Endothelial cell of umbilical vein (primary cell): ENCODE measurements at regions not wholly inside any gene's neighbourhood (a gene's known extent, or its start where the extent isn't known, plus 50 kb on each side); places are given as distances from the start of the nearest gene placed in this dataset.

Experiments
- BruUV-seq: library from RNA; stranded (reverse); fragments of 400-500 nt; replicated peaks from 2 replicates; lab custom pipeline; 2021; lab: Mats Ljungman, UMichigan
- CTCF ChIA-PET: fragments of 300-600, 350-600 bp; sonication (Branson Sonifier 250); formaldehyde crosslinking; loops from one replicate; lab custom pipeline; 2021; ENCODE audit warnings: antibody characterized with exemption, inconsistent platforms; lab: Charles Lee
- POLR2A ChIA-PET: fragments of 300-600, 350-600 bp; sonication (Branson Sonifier 250); formaldehyde crosslinking; loops from one replicate; lab custom pipeline; 2021; ENCODE audit warnings: antibody characterized with exemption, inconsistent platforms; lab: Charles Lee
- DNase-seq: peaks from one replicate; pipeline ENCODE4 v3.0.0-alpha.2; 2011; ENCODE audit warnings: low read depth, low spot score
- FAIRE-seq: peaks from 2 replicates; lab custom pipeline; 2011; peaks lifted over from hg19 to GRCh38; lab: Jason Lieb, UNC
- H2AFZ ChIP-seq: 2 replicates; pipeline ENCODE4 v1.6.0; 2012; ENCODE audit warnings: low read depth, low read length, control low read depth, inconsistent platforms
- H3K27ac ChIP-seq: 2 replicates; pipeline ENCODE4 v1.5.1; 2011; ENCODE audit warnings: low read depth, mild to moderate bottlenecking, control low read depth, low read length, moderate library complexity; ENCODE audit not compliant: insufficient read depth
- H3K27me3 ChIP-seq, 2 experiments: 2 replicates each; pipeline versions ENCODE4 v1.6.0 to v1.6.1; 2011; ENCODE audit warnings: low read length in 2 of 2, mixed read lengths in 1 of 2; ENCODE audit not compliant: control insufficient read depth in 2 of 2, insufficient read depth in 2 of 2
- H3K36me3 ChIP-seq, 2 experiments: 2 replicates in 1 of 2; 3 replicates in 1 of 2; pipeline ENCODE4 v1.5.1; 2011; ENCODE audit warnings: low read length in 2 of 2, mild to moderate bottlenecking in 1 of 2, moderate library complexity in 1 of 2; ENCODE audit not compliant: control insufficient read depth in 2 of 2, insufficient read depth in 2 of 2; ENCODE audit errors: extremely low read depth in 1 of 2
- H3K4me1 ChIP-seq: 3 replicates; pipeline ENCODE4 v1.5.1; 2011; ENCODE audit warnings: mild to moderate bottlenecking, low read length; ENCODE audit not compliant: control insufficient read depth, insufficient read depth; ENCODE audit errors: extremely low read depth
- H3K4me2 ChIP-seq: 2 replicates; pipeline ENCODE4 v1.6.1; 2011; ENCODE audit warnings: low read length, control low read depth, mixed read lengths; ENCODE audit not compliant: insufficient read depth
- H3K4me3 ChIP-seq, 3 experiments: fragments of 200-600 bp in 1 of 3; sonication (generic), shearing (Covaris generic) in 1 of 3; replicated peaks in 1 of 3; 2 replicates each; pipeline ENCODE4 v1.5.1; 2011 to 2016; ENCODE audit warnings: control low read depth in 3 of 3, low read length in 3 of 3, mild to moderate bottlenecking in 2 of 3, inconsistent platforms in 1 of 3, low read depth in 1 of 3, moderate library complexity in 1 of 3; ENCODE audit not compliant: insufficient read depth in 1 of 3
- H3K79me2 ChIP-seq: 2 replicates; pipeline ENCODE4 v1.6.0; 2012; ENCODE audit warnings: low read length, inconsistent platforms; ENCODE audit not compliant: control insufficient read depth, insufficient read depth
- H3K9ac ChIP-seq: replicated peaks from 2 replicates; pipeline ENCODE3; 2011; ENCODE audit warnings: low read length, control low read depth; ENCODE audit not compliant: insufficient read depth; ENCODE audit errors: extremely low read depth
- H3K9me1 ChIP-seq: replicated peaks from 3 replicates; pipeline ENCODE4 v1.6.0; 2011; ENCODE audit warnings: mild to moderate bottlenecking, low read length; ENCODE audit not compliant: control insufficient read depth, insufficient read depth; ENCODE audit errors: extremely low read depth
- H3K9me3 ChIP-seq: replicated peaks from 2 replicates; pipeline ENCODE4 v1.5.1; 2012; ENCODE audit warnings: low read length, inconsistent platforms; ENCODE audit not compliant: control insufficient read depth, insufficient read depth
- H4K20me1 ChIP-seq: replicated peaks from 2 replicates; pipeline ENCODE3; 2011; ENCODE audit warnings: mild to moderate bottlenecking, low read length; ENCODE audit not compliant: control insufficient read depth, insufficient read depth; ENCODE audit errors: extremely low read depth
- EZH2 ChIP-seq: IDR thresholded peaks from 2 replicates; pipeline ENCODE4 v1.6.1; 2012; ENCODE audit warnings: borderline replicate concordance, low read depth, mild to moderate bottlenecking, moderate library complexity, low read length, inconsistent platforms; ENCODE audit not compliant: severe bottlenecking
- FOS ChIP-seq: IDR thresholded peaks from 2 replicates; pipeline ENCODE4 v1.6.1; 2011; ENCODE audit warnings: mild to moderate bottlenecking, low read length, moderate library complexity, borderline replicate concordance; ENCODE audit not compliant: insufficient read depth
- GATA2 ChIP-seq: IDR thresholded peaks from 2 replicates; pipeline ENCODE4 v1.7.0; 2011; ENCODE audit warnings: low read depth, mild to moderate bottlenecking, moderate library complexity, mixed read lengths, low read length; ENCODE audit not compliant: insufficient read length, insufficient read depth
- JUN ChIP-seq: IDR thresholded peaks from 2 replicates; pipeline ENCODE4 v1.6.1; 2011; ENCODE audit warnings: borderline replicate concordance, low read depth; ENCODE audit not compliant: insufficient read length, insufficient read depth
- MYC ChIP-seq: IDR thresholded peaks from one replicate; pipeline ENCODE4 v1.6.1; 2011; ENCODE audit warnings: mild to moderate bottlenecking, low read depth, low read length
- POLR2A ChIP-seq: IDR thresholded peaks from 2 replicates; pipeline ENCODE4 v1.6.1; 2012; ENCODE audit warnings: low read depth, mild to moderate bottlenecking, control low read depth, low read length
- POLR2AphosphoS5 ChIP-seq: IDR thresholded peaks from 2 replicates; pipeline ENCODE4 v1.6.1; 2012; ENCODE audit warnings: low read depth, mild to moderate bottlenecking, control low read depth, low read length, moderate library complexity; ENCODE audit not compliant: insufficient read depth
- dilution Hi-C: fragments of 300-500 bp; cut with MboI; formaldehyde crosslinking; loops from one replicate; pipeline ENCODE4 v1.15.0; 2019; ENCODE audit warnings: low sequenced_read_pairs; ENCODE audit not compliant: extremely low pct_ligation_motif_present
- intact Hi-C: fragments of 100-400 bp; cut with micrococcal nuclease; formaldehyde crosslinking; loops from one replicate; pipeline ENCODE4 v1.10.0; 2022
- TF ChIP-seq, protein P1 (sequence below), 2 donors: IDR thresholded peaks; 1 replicate in 1 of 2; 2 replicates in 1 of 2; pipeline ENCODE4 v1.5.1; 2011; ENCODE audit warnings: low read length in 2 of 2, mild to moderate bottlenecking in 2 of 2, moderate library complexity in 2 of 2, control low read depth in 1 of 2, inconsistent platforms in 1 of 2, low read depth in 1 of 2; ENCODE audit not compliant: insufficient read depth in 1 of 2; ENCODE audit errors: extremely low read depth in 1 of 2
- TF ChIP-seq, protein P2 (sequence below): IDR thresholded peaks from 2 replicates; pipeline ENCODE4 v1.6.1; 2011; ENCODE audit not compliant: insufficient read depth, insufficient read length

- H3K79me2 ChIP-seq = no peaks in the 10 kb centered on the region
- FAIRE-seq (no peak), DNase-seq (no peak)
- TF ChIP-seq GATA2 (no peak), FOS (no peak), POLR2AphosphoS5 (no peak), JUN (no peak), MYC (no peak), POLR2A (no peak), EZH2 (no peak)
- TF ChIP-seq, protein P1, sequence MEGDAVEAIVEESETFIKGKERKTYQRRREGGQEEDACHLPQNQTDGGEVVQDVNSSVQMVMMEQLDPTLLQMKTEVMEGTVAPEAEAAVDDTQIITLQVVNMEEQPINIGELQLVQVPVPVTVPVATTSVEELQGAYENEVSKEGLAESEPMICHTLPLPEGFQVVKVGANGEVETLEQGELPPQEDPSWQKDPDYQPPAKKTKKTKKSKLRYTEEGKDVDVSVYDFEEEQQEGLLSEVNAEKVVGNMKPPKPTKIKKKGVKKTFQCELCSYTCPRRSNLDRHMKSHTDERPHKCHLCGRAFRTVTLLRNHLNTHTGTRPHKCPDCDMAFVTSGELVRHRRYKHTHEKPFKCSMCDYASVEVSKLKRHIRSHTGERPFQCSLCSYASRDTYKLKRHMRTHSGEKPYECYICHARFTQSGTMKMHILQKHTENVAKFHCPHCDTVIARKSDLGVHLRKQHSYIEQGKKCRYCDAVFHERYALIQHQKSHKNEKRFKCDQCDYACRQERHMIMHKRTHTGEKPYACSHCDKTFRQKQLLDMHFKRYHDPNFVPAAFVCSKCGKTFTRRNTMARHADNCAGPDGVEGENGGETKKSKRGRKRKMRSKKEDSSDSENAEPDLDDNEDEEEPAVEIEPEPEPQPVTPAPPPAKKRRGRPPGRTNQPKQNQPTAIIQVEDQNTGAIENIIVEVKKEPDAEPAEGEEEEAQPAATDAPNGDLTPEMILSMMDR (IDR thresholded peaks at IDR 0.05; ENCODE audit: extremely low read depth in 1 of 2, insufficient read depth in 1 of 2, low read depth in 1 of 2, low read length in 2 of 2) = no peak
- TF ChIP-seq, protein P2, sequence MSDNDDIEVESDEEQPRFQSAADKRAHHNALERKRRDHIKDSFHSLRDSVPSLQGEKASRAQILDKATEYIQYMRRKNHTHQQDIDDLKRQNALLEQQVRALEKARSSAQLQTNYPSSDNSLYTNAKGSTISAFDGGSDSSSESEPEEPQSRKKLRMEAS = no peak
- H3K4me1 ChIP-seq = peaks cover 7% of the 10 kb centered on the region
- no TSS peak for BruUV-seq
- no peak overlapping the region for H2AFZ ChIP-seq
- H3K4me2 ChIP-seq = no peak overlapping the region
- H3K9me1 ChIP-seq = no peaks in the 10 kb centered on the region
- H4K20me1 ChIP-seq = no peaks in the 10 kb centered on the region
- intact Hi-C loops = no loop called here
- no peak overlapping the region for H3K4me3 ChIP-seq
- no peaks in the 10 kb centered on the region for H3K9me3 ChIP-seq
- ChIA-PET POLR2A (no interaction called here), CTCF (interaction anchor here (0.7 to 1.5 kb wide), 4 partner anchors 14 to 125 kb away, joined by 3 to 4 read pairs (median 3); no protein-coding TSS in a partner anchor)
- H3K9ac ChIP-seq = no peak overlapping the region
- H3K27me3 ChIP-seq = no peaks in the 10 kb centered on the region
- dilution Hi-C loops = no loop called here
- H3K27ac ChIP-seq = no peak overlapping the region
- H3K36me3 ChIP-seq = no peaks in the 10 kb centered on the region
Measured at GRCh38 chr3:56864090-56864489, 62.3 kb upstream of the ARHGEF3 start.
